LNCaP clone FGC (cell line): ENCODE measurements at regions not wholly inside any gene's neighbourhood (a gene's known extent, or its start where the extent isn't known, plus 50 kb on each side); places are given as distances from the start of the nearest gene placed in this dataset.

Experiments
- DNase-seq: peaks from one replicate; pipeline ENCODE4 v3.0.0-alpha.2; 2011; ENCODE audit warnings: low read depth
- H3K4me3 ChIP-seq: 2 replicates; pipeline ENCODE4 v1.5.1; 2011; ENCODE audit warnings: mild to moderate bottlenecking, low read depth, low read length, control low read depth
- CTCF ChIP-seq: IDR thresholded peaks from 2 replicates; pipeline ENCODE4 v1.5.1; 2012; ENCODE audit warnings: mild to moderate bottlenecking; ENCODE audit not compliant: control insufficient read depth, insufficient read depth; ENCODE audit errors: extremely low read depth

- DNase-seq, result no peak
- no peak for TF ChIP-seq CTCF
- H3K4me3 ChIP-seq, result no peak overlapping the region
These were observed 191.3 kb upstream of the PFKP start for GRCh38 chr10:2876032-2876431.

GRCh38 chr10:2874963-2875362 is 192.4 kb upstream of the PFKP start:
- TF ChIP-seq CTCF, result no peak
- H3K4me3 ChIP-seq, result no peak overlapping the region
- DNase-seq, result no peak

- H3K4me3 ChIP-seq, result no peak overlapping the region
- DNase-seq, result no peak
- TF ChIP-seq CTCF, result no peak
These were observed 193.6 kb upstream of the PFKP start for GRCh38 chr10:2873769-2874168.

- no peak for DNase-seq
- H3K4me3 ChIP-seq, result no peak overlapping the region
- TF ChIP-seq CTCF, result no peak
These were observed 195.6 kb upstream of the PFKP start for GRCh38 chr10:2871673-2872219.

- no peak overlapping the region for H3K4me3 ChIP-seq
- no peak for TF ChIP-seq CTCF
- DNase-seq, result no peak
These were observed 196.7 kb upstream of the PFKP start for GRCh38 chr10:2870654-2871053.

- no peak for TF ChIP-seq CTCF
- no peak for DNase-seq
- no peak overlapping the region for H3K4me3 ChIP-seq
These were observed 199.5 kb upstream of the PFKP start for GRCh38 chr10:2867788-2868299.

- no peak for DNase-seq
- no peak overlapping the region for H3K4me3 ChIP-seq
- TF ChIP-seq CTCF, result no peak
These were observed 200.8 kb upstream of the PFKP start for GRCh38 chr10:2866569-2866968.
